Stimulated activated CD4-positive, alpha-beta T cell treated with anti-CD3 and anti-CD28 coated beads, TNF-alpha, amount 100 ng/mL, for 1 hour (primary cell): ENCODE measurements at regions not wholly inside any gene's neighbourhood (a gene's known extent, or its start where the extent isn't known, plus 50 kb on each side); places are given as distances from the start of the nearest gene placed in this dataset.
"Not testable (repeated sequence)": the region's sequence is repeated elsewhere in the genome, so short reads cannot be mapped to it uniquely, and the experiment has no call there.

Experiments used
- DNase-seq, 3 donors: peaks; one replicate each; pipeline ENCODE4 v3.0.0-alpha.2; 2020; ENCODE audit warnings: low read depth in 3 of 3, low spot score in 1 of 3

GRCh38 chr6:163757520-163757919, 343.0 kb downstream of the QKI start:
- no peak for DNase-seq

- no peak for DNase-seq
Measured at GRCh38 chr6:163756079-163756478, 341.6 kb downstream of the QKI start.

GRCh38 chr6:163754866-163755265, 340.3 kb downstream of the QKI start:
- no peak for DNase-seq

GRCh38 chr6:163753430-163753829, 338.9 kb downstream of the QKI start:
- DNase-seq = no peak

- DNase-seq = no peak
Measured at GRCh38 chr6:163752446-163752845, 337.9 kb downstream of the QKI start.

GRCh38 chr6:163751032-163751525, 336.6 kb downstream of the QKI start:
- DNase-seq = no peak

- no peak for DNase-seq
Measured at GRCh38 chr6:163750431-163751031, 336.0 kb downstream of the QKI start.

GRCh38 chr6:163748886-163749285, 334.4 kb downstream of the QKI start:
- no peak for DNase-seq

- DNase-seq = no peak
Measured at GRCh38 chr6:163748036-163748435, 333.5 kb downstream of the QKI start.

GRCh38 chr6:163747058-163747457, 332.5 kb downstream of the QKI start:
- not testable (repeated sequence) for DNase-seq

GRCh38 chr6:163745536-163746400, 331.2 kb downstream of the QKI start:
- no peak for DNase-seq

- no peak for DNase-seq
Measured at GRCh38 chr6:163744256-163744925, 329.9 kb downstream of the QKI start.

GRCh38 chr6:163743796-163744195, 329.3 kb downstream of the QKI start:
- no peak for DNase-seq

- DNase-seq = no peak
Measured at GRCh38 chr6:163741743-163742363, 327.3 kb downstream of the QKI start.

GRCh38 chr6:163741342-163741741, 326.8 kb downstream of the QKI start:
- no peak for DNase-seq

GRCh38 chr6:163739966-163740365, 325.4 kb downstream of the QKI start:
- DNase-seq = no peak

- no peak for DNase-seq
Measured at GRCh38 chr6:163739408-163739725, 324.8 kb downstream of the QKI start.

GRCh38 chr6:163738725-163739407, 324.3 kb downstream of the QKI start:
- no peak for DNase-seq

GRCh38 chr6:163738304-163738703, 323.8 kb downstream of the QKI start:
- DNase-seq = no peak

GRCh38 chr6:163735076-163735475, 320.6 kb downstream of the QKI start:
- DNase-seq = no peak

- no peak for DNase-seq
Measured at GRCh38 chr6:163733061-163733460, 318.5 kb downstream of the QKI start.
